GM21390 (cell line): ENCODE measurements at regions not wholly inside any gene's neighbourhood (a gene's known extent, or its start where the extent isn't known, plus 50 kb on each side); places are given as distances from the start of the nearest gene placed in this dataset.

Experiments
- ATAC-seq: cut with Tn5 transposase; IDR thresholded peaks from one replicate; pipeline ENCODE4 v1.9.1; 2021; ENCODE audit not compliant: unreplicated experiment

DNA sequence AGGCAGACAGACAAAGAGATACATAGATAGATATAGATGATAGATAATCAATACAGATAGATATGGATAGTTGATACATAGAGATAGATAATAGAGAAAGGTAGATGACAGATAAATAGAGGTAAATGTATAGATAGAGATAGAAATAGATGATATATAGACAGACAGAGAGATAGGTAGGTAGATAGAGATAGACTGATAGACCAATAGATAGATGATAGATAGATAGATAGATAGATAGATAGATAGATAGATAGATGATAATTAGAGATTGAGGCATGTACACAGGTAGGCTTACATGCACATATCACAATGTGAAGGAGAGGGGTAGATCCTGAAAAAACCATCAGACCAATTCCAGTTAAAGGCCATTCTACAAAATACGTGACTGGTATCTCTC lies 724.7 kb downstream of the GALR1 start:
- no peak for ATAC-seq

DNA sequence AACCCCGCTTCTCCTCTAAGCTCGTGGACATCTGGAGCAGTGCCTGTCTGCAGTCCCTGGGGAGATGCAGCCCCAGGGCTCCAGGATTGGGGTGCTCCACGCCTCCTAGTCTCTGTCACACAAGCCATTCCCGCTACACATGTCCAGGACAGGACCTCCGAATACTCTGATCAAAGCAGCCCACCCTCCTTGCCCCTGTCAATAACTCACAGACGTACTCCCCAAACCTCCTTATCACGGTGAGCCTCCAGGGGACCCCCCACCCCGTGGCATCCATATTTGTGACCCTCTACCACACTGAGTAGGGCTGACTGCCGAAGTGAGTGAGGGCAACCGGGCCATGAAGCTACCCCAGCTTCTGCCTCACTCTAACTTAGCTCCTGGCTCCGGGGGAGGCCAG lies 727.7 kb downstream of the GALR1 start:
- no peak for ATAC-seq

DNA sequence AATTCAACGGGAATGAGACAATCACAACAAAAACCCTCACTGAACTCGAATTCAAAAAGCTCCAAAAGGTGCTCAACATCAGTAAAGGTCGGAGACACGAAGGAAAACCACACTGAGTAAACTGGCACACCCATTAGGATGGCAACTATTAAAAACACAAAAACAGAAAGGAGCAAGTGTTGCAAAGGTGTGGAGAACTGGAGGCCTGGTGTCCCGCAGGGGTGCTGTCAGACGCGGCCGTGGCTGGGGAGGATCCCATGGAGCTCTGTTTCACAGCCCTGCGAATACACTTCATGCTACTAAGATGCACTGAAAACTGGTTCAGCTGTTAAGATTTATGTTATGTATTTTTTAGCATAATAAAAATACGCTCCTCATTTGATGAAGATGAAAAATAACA lies 730.6 kb downstream of the GALR1 start:
- no peak for ATAC-seq

DNA sequence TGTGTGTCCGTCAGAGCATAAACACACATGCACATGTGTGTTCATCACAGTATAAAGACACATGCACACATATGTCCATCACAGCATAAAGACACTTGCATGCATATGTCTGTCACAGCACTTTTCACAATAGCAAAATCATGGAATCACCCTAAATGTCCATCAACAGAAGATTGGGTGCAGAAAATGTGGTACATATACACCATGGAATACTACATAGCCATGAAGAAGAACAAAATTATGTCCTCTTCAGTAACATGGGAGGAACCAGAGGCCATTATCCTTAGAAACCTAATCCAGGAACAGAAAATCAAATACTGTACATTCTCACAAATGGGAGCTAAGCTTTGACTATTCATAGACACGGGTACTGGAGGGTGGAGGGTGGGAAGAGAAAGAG lies 732.2 kb downstream of the GALR1 start:
- ATAC-seq: no peak

DNA sequence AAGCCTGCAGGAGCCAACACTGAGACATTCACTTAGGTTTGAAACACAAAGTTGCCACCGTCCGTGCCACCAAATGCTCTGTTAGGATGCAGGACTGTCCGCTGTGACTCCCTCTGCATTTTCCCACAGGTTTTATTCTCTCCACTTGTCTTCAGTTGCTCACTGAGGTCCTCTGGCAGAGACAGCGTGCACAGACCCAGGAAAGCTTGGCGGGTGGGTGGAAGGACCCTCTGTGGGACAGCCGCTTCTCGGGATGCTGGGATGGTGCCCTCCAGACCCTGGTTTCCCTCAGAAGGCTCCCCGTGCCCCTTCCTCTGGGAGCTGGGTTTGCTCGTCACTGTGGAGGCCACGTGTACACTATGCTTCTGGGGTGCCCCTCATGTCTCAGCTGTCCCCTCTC lies 733.6 kb downstream of the GALR1 start:
- ATAC-seq: no peak

DNA sequence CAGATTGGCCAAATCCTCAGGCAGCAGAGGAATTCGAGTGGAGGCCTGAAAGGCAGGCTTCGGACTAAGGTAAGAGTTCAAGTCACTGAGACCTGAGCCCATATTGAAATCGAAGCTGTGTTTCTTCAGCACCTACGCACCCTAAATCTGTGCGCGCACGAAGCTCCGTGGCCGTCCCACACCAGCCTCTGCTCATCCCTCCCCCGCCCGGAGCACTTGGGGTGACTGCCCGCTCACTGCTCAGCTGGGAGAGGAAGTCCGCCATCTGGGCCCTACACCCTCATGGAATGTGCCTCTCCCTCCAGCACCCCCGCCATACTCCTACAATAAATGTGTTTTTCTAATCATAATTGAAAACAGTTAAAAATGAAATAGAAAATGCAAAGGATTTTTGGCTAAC lies 734.5 kb downstream of the GALR1 start:
- ATAC-seq: no peak

DNA sequence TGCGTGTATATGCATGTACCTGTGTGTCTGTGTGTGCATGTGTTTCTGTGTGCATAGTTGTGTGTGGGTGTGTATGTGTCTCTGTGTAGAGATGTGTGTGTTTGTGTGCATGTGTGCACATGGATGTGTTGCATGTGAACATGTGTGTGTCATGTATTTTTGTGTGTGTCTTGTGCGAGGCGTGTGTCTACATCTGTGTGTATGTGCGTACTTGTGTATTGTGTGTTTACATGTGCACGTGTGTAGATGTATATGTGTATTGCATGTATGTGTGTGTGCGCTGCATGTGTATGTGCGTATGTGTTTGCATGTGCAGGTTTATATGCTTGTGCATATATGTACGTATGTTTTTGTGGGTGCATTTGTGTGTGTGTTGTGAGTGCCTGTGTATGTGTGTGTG lies 735.2 kb downstream of the GALR1 start:
- no peak for ATAC-seq

DNA sequence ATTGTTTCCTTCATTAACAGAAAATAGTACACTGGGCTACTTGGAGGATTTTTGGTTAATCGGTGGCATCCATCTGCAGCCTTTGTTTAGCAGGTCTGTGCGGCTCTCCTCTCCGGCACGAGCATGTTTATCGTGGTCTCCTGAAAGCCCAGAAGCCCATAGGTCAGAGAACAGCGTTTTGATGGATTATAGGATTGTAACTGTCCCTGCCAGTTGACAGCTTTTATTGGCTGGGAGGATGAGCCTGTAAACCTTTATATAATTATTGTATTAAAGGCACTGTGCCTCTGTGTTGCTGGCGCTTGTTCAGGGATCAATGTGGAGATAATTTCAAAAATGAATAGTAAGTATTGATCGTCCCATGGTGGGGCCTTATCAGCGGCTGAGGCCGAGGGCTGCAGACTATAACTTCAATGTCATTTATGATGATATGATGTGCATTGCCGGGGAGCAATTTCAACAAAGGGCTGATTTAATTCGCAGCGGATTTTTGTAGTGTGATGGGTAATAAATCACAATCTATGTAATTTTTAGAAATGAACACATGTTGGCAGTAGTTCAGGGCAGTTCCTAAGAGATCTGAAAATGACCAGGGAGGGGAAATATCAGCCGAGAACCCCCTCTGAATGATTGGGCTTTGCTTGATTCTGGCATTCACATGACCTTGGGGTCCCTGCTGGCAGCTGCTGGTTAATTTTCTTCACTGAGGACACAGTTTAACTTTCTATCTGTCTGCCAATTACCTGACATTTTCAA lies 736.1 kb downstream of the GALR1 start:
- no peak for ATAC-seq

DNA sequence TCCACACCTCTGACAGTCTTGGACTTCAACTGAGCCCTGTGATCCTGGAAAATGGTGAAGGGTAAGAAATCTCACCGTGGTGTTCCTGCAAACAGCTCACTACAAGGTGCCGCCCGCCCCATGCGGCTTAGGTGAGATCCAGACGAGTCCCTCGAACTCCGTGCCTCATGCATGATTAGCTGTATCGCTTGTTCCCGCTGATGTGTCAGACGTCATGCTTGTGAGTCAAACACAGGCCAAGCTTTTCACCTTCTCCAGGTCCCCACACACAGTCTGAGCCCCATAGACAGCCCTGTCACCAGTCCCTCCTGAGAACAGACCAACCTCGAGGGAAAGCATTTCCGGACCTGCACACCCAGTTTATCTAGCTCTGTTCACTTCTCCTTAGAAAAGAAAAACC lies 740.5 kb downstream of the GALR1 start:
- ATAC-seq: no peak

DNA sequence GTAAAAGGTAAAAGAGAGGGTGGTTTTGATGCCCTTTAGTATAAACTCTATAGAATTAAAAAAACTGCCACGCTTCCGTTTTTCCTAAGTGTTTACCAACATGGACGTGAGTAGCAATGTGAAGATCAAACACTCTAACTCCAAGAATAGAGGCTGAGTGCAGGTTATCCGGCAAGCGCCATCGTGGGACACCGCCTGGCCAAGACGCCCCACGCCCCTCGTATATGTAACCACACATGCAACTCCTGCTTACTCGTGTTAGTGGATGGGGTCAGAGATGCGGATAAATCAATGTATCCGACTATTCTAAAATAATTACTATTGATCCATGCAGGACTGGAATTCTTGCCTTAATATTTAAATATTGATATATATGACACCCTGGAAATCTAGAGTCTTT lies 741.3 kb downstream of the GALR1 start:
- ATAC-seq: no peak

DNA sequence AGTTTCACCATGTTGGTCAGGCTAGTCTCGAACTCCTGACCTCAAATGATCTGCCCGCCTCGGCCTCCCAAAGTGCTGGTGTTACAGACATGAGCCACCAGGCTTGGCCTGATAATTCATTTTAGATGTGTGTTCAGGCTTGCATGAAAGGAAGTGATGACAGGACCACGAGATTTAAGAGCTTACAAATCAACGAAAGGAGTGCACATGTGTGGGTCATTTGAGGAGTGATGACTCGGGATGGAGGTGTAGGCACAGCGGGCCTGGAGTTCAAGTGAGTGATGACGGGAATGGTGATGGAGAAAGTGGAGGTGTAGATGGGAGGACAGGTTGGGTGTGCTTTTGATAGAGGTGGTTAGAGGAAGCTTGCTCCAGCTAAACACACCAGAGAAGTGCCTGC lies 742.4 kb downstream of the GALR1 start:
- ATAC-seq: no peak

DNA sequence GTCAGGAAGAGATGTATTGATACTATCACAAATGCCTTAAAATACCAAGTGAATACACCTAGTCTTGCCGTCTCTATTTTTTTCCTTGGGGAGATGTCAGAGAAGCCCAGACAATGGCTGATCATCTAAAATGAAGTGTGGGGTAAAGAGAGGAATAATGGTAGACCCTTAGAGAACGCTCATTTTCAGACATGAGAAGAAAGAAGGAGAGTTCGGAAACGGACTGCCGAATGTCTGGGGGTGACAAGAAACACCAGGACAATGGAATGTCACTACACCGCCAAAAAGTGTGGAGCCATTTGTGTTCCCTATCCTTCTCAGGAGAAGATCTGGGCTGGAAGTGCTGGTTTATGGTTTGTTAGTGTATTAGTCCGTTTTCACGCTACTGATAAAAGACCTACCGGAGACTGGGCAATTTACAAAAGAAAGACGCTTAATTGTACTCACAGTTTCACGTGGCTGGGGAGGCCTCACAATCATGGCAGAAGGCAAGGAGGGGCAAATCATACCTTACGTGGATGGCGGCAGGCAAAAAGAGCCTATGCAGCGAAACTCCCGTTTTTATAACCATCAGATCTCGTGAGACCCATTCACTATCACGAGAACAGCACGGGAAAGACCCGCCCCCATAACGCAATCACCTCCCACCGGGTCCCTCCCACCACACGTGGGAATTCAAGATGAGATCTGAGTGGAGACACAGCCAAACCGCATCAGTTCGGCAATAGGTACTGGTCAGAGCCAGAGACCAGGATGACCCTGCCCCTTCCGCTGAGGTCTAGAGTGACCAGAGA lies 743.7 kb downstream of the GALR1 start:
- no peak for ATAC-seq

DNA sequence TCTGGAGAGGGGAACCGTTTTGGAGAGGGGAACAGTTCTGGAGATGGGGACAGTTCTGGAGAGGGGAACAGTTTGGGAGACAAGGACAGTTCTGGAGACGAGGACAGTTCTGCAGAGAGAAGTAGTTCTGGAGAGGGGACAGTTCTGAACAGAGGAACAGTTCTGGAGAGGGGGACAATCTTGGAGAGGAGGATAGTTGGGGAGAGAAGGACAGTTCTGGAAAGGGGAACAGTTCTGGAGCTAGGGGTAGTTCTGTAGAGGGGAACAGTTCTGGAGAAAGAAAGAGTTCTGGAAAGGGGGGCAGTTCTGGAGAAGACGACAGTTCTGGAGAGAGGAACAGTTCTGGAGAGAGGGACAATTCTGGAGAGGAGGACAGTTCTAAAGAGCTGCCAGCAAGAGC lies 745.9 kb downstream of the GALR1 start:
- ATAC-seq: no peak

DNA sequence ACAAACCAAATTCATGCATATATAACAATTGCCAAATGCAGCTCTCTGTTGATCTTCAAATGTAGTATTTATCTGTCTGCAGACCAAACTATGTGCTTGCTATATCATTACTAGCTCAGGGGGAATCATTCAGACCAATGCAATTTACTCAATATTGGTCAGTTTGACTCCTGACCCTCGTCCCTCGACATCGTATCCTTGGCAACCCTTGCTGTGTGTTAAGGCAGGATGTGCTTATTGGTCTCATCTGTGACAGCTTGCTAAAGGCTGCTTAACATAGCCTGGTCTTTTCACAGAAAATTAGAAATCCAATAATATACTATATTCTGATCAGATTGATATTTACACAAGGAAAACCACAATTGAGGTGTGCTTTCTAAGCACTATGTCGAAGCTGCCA lies 747.1 kb downstream of the GALR1 start:
- no peak for ATAC-seq

DNA sequence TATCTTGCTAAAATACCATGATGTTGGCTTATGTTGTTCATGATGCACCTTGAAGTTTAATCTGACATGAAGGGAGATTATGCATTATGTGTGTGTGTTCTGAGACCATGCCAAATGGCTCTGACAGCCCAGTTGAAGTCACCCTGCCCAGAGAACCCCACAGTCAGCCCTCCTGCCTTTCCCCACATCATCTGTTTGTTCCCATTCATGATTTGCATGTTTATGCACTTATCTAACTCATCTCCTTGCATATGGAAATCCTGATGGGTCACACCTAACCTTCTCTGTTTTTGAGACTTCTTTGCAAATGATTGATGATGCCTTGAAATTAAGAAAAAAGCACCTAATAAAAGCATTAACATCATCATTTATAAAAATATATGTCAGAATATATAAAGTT lies 752.2 kb downstream of the GALR1 start:
- ATAC-seq: no peak

DNA sequence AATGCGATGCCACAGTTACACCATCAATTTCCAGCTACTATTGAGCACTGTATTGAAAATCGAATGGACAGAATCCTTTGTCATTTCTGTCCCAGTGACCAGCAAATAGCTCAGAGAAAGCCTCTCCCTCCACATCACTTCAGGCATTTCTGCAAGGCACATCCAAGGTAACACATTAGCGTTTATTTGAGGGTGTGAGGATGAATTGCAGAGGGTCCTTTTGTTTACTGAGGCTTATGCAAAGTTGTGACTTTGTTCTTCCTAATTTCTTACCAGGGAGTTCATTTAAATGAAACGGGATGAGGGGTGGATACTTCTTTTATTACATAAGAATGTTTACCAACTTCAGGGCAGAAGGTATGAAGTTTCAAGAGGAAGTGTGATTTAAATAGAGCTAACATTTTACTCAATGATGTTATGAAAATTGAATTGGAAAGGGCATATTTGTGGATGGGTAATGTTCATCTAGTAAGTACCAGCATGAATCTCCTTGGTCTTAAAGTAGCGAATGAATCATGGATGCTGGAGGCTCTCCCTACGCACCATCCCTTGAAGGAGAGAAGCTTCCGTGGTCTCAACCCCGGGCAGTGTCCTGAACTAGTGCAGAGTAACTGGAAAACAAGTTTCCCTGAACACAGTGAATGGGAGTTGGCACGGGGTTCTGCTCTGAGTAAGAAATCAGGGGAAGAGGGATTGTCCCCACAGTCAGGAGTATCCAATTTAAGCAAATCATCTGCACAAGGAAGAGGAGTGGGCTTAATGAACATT lies 756.5 kb downstream of the GALR1 start:
- ATAC-seq: no peak

DNA sequence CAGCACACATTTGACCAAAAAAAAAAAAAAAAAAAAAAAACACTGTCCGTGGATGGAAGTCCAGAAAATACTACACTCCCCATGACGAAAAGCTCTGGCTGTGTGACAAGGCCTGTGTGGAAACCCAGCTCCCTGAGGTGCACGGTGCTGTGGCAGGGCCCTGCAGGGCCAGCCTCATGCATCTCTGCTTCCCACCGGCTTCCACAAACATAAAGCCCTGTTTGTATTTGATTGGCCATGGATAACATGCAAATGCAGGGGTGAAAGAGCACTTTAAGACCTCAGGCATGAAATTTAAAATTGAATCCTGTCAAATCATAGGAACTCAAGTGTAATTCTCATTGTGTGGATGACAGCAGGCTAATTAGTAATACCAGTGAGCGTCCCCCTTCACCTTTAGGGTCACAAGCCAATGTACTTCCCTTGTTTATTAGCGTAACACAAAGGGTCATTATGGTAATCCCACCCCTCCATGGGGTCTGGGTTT lies 757.2 kb downstream of the GALR1 start:
- no peak for ATAC-seq

DNA sequence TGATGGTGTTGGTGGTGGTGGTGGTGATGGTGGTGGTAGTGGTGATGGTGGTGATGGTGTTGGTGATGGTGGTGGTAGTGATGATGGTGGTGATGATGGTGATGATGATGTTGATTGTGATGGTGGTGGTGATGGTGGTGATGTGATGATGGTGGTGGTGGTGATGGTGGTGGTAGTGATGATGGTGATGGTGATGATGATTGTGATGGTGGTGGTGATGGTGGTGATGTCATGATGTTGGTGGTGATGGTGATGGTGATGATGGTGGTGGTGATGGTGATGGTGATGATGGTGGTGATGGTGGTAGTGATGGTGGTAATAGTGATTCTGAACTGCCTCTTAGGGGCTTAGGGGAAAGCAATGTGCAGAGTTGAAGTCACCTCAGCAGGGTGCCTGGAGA lies 760.7 kb downstream of the GALR1 start:
- ATAC-seq: no peak

DNA sequence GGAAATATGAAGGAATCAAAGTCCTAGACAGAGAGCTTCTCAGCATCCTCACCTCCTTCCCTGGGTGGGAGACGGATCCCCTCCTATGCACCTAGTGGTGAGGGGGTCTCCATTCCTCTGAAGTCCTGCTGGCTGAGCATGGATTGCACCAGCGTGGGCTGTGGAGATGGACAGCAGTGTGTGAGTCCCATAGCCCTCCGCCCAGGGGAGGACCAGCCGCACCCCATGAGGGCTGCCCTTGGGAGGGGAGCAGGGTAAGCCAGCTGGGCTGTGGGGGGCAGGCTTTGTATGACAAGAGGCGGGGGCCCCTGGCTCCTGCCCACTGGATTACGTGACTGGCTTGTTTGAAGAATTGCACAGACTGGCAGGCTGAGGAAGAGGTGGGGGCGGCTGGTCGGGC lies 768.2 kb downstream of the GALR1 start:
- ATAC-seq: no peak

DNA sequence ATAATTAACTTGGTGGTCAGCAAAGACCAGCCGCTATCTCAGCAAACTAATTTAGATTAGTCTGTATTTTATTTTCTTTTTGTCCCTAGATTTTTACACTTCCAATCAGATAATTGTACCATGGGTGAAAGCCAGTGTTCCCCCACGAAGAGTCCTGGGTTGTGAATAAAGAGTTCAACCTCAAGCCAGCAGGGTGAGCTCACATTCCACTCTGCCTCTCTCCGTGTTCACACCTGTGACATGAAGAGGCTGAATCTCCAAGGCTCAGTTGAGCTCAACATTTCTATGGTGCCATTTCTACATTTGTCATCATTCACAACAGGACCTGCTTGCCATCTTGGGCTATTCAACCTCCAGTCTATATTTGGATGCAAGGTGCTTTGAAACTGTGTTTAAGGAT lies 771.5 kb downstream of the GALR1 start:
- ATAC-seq: no peak

DNA sequence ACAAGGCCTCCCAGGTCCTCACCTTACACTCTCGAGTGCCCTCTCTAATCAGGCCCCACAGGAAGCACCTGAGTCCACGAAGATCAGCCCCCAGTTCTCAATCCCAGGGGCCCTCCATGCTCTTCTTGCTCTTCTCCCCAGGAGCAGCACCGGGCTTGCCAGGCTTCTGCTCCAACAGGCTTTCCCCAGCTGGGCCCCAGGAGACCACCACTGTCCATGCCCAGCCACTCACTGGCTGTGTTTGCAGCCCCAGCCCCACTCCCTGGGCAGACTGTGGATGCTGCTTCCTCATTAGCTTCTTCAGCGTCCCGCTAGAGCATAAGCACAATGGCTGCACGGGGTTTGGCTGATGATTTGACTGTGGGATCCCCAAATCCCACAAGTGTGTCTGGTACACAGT lies 781.9 kb downstream of the GALR1 start:
- no peak for ATAC-seq

DNA sequence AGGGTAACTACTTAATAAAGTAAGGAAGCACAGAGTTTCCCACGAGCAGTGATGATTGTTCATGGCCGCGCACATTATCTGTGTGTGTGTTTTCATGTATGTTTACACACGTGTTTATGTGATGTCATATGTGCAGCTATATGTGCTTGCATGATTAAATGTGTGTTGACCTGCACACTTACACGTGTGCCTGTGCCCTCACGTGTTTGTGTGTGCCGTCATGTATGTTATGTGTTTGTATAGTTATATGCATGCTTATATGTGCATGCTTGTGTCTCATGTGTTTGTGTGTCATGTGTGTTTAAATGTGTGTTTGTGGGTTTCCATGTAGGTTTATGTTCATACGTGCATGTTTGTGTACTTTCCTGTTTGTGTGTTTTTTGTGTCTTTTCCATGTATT lies 782.3 kb downstream of the GALR1 start:
- ATAC-seq: no peak
